Ascending aorta (tissue), 2 donors: ENCODE measurements at regions not wholly inside any gene's neighbourhood (a gene's known extent, or its start where the extent isn't known, plus 50 kb on each side); places are given as distances from the start of the nearest gene placed in this dataset.
A peak's percentile ranks its signal among the peaks of the same experiment; 100 is the strongest.

Source experiments
- DNase-seq, 2 donors: peaks; one replicate each; pipeline ENCODE4 v3.0.0-alpha.2; 2019; ENCODE audit warnings: low spot score in 2 of 2
- H3K27ac ChIP-seq, 2 donors: fragments of 200-600 bp; sonication (generic); one replicate each; pipeline ENCODE4 v1.5.1; 2016 to 2017; ENCODE audit warnings: mild to moderate bottlenecking in 1 of 2
- H3K27me3 ChIP-seq: fragments of 200-600 bp; sonication (generic); one replicate; pipeline ENCODE4 v1.5.1; 2017
- H3K36me3 ChIP-seq, 2 donors: fragments of 200-600 bp; sonication (generic); one replicate each; pipeline ENCODE4 v1.5.1; 2016
- H3K4me1 ChIP-seq, 2 donors: fragments of 200-600 bp; sonication (generic); one replicate each; pipeline ENCODE4 v1.5.1; 2016 to 2017; ENCODE audit warnings: mild to moderate bottlenecking in 1 of 2
- H3K4me3 ChIP-seq, 2 donors: fragments of 200-600 bp; sonication (generic); one replicate each; pipeline ENCODE4 v1.5.1; 2016 to 2017; ENCODE audit warnings: mild to moderate bottlenecking in 1 of 2
- H3K9me3 ChIP-seq, 2 donors: fragments of 200-600 bp; sonication (generic); one replicate each; pipeline ENCODE4 v1.5.1; 2016
- CTCF ChIP-seq, 3 experiments: fragments of 200-600 bp in 2 of 3; fragments of 450-650 bp in 1 of 3; sonication (generic) in 2 of 3; IDR thresholded peaks; one replicate each; pipeline ENCODE4 v1.5.1; 2016 to 2019; ENCODE audit warnings: antibody characterized with exemption in 3 of 3, mild to moderate bottlenecking in 1 of 3, moderate library complexity in 1 of 3
- intact Hi-C: fragments of 100-400 bp; cut with DNase I; formaldehyde crosslinking; loops from one replicate; pipeline ENCODE4 v1.15.1; 2023

GRCh38 chr20:11671015-11671511, 246.6 kb upstream of the BTBD3 start:
- no peaks in the 10 kb centered on the region for H3K36me3 ChIP-seq
- no peaks in the 10 kb centered on the region for H3K27me3 ChIP-seq
- no peak for TF ChIP-seq CTCF (IDR thresholded peaks at IDR 0.05)
- intact Hi-C loops: no loop called here
- no peak overlapping the region for H3K4me3 ChIP-seq
- H3K4me1 ChIP-seq: no peaks in the 10 kb centered on the region
- no peak for DNase-seq
- H3K9me3 ChIP-seq: no peaks in the 10 kb centered on the region
- no peak overlapping the region for H3K27ac ChIP-seq

GRCh38 chr20:11672959-11673358, 244.7 kb upstream of the BTBD3 start:
- no peaks in the 10 kb centered on the region for H3K27me3 ChIP-seq
- no peaks in the 10 kb centered on the region for H3K4me1 ChIP-seq
- H3K4me3 ChIP-seq: no peak overlapping the region
- no peak overlapping the region for H3K27ac ChIP-seq
- H3K9me3 ChIP-seq: no peaks in the 10 kb centered on the region
- no peak for TF ChIP-seq CTCF (IDR thresholded peaks at IDR 0.05)
- intact Hi-C loops: no loop called here
- H3K36me3 ChIP-seq: no peaks in the 10 kb centered on the region
- no peak for DNase-seq

GRCh38 chr20:11675920-11676629, 241.6 kb upstream of the BTBD3 start:
- H3K9me3 ChIP-seq: no peaks in the 10 kb centered on the region
- no peak overlapping the region for H3K4me3 ChIP-seq
- no peaks in the 10 kb centered on the region for H3K4me1 ChIP-seq
- intact Hi-C loops: no loop called here
- no peaks in the 10 kb centered on the region for H3K36me3 ChIP-seq
- no peak for DNase-seq
- H3K27ac ChIP-seq: no peak overlapping the region
- TF ChIP-seq CTCF (IDR thresholded peaks at IDR 0.05): no peak
- no peaks in the 10 kb centered on the region for H3K27me3 ChIP-seq

GRCh38 chr20:11676630-11677287, 240.9 kb upstream of the BTBD3 start:
- H3K4me1 ChIP-seq: no peaks in the 10 kb centered on the region
- H3K9me3 ChIP-seq: no peaks in the 10 kb centered on the region
- no peak overlapping the region for H3K4me3 ChIP-seq
- no peaks in the 10 kb centered on the region for H3K36me3 ChIP-seq
- no peak for DNase-seq
- H3K27me3 ChIP-seq: no peaks in the 10 kb centered on the region
- no peak overlapping the region for H3K27ac ChIP-seq
- intact Hi-C loops: no loop called here
- peak; percentile 11 to 61 (median 41) for TF ChIP-seq CTCF (IDR thresholded peaks at IDR 0.05)

GRCh38 chr20:11677428-11677827, 240.3 kb upstream of the BTBD3 start:
- Histone ChIP-seq H3K27ac (no peak overlapping the region), H3K4me3 (no peak overlapping the region), H3K9me3 (no peaks in the 10 kb centered on the region), H3K4me1 (no peaks in the 10 kb centered on the region), H3K36me3 (no peaks in the 10 kb centered on the region), H3K27me3 (no peaks in the 10 kb centered on the region)
- no peak for DNase-seq
- no peak for TF ChIP-seq CTCF (IDR thresholded peaks at IDR 0.05)
- intact Hi-C loops: no loop called here
